Activated CD8-positive, alpha-beta T cell treated with anti-CD3 and anti-CD28 coated beads, Interleukin-2, amount 10 ng/mL, durations not matched to agents 7 days and 5 days (primary cell): ENCODE measurements at regions not wholly inside any gene's neighbourhood (a gene's known extent, or its start where the extent isn't known, plus 50 kb on each side); places are given as distances from the start of the nearest gene placed in this dataset.

Source experiments
- ATAC-seq: fragments of 150-1000 bp; cut with Tn5 transposase; one replicate; pipeline ENCODE4 v1.10.0; 2021; ENCODE audit warnings: moderate library complexity
- CTCF ChIA-PET: fragments of 350-600 bp; sonication (Branson Sonifier 250); formaldehyde crosslinking; loops from one replicate; lab custom pipeline; 2021; ENCODE audit warnings: antibody characterized with exemption; lab: Charles Lee
- POLR2A ChIA-PET: fragments of 350-600 bp; sonication (Branson Sonifier 250); formaldehyde crosslinking; loops from one replicate; lab custom pipeline; 2021; ENCODE audit warnings: antibody characterized with exemption; lab: Charles Lee
- DNase-seq: peaks from one replicate; pipeline ENCODE4 v3.0.0-alpha.2; 2020
- H3K27ac Mint-ChIP-seq: one replicate; pipeline ENCODE4 v1.8.0; 2021; ENCODE audit warnings: mild to moderate bottlenecking, mixed read lengths
- H3K27me3 Mint-ChIP-seq: one replicate; pipeline ENCODE4 v1.8.0; 2021; ENCODE audit warnings: low read depth, mixed read lengths
- H3K36me3 Mint-ChIP-seq: one replicate; pipeline ENCODE4 v1.8.0; 2021; ENCODE audit warnings: low read depth, mixed read lengths
- H3K4me1 Mint-ChIP-seq: one replicate; pipeline ENCODE4 v1.8.0; 2021; ENCODE audit warnings: low read depth, mixed read lengths
- H3K4me3 Mint-ChIP-seq: one replicate; pipeline ENCODE4 v1.8.0; 2021; ENCODE audit warnings: mild to moderate bottlenecking, mixed read lengths
- H3K9me3 Mint-ChIP-seq: one replicate; pipeline ENCODE4 v1.8.0; 2022; ENCODE audit warnings: mixed read lengths; ENCODE audit not compliant: insufficient read depth

- POLR2A ChIA-PET = no interaction called here
- Mint-ChIP-seq H3K27ac (no peak overlapping the region), H3K4me3 (no peak overlapping the region), H3K27me3 (no peaks in the 10 kb centered on the region), H3K9me3 (peaks cover 10% of the 10 kb centered on the region), H3K36me3 (no peaks in the 10 kb centered on the region), H3K4me1 (no peaks in the 10 kb centered on the region)
- no peak for DNase-seq
- no peak for ATAC-seq
- CTCF ChIA-PET = no interaction called here
These were observed 256.7 kb downstream of the CLIC5 start for GRCh38 chr6:45758787-45759471.

GRCh38 chr6:45757443-45758130, 258.1 kb downstream of the CLIC5 start:
- CTCF ChIA-PET = no interaction called here
- no peak overlapping the region for H3K4me3 Mint-ChIP-seq
- POLR2A ChIA-PET = no interaction called here
- peaks cover 5% of the 10 kb centered on the region for H3K27me3 Mint-ChIP-seq
- no peaks in the 10 kb centered on the region for H3K4me1 Mint-ChIP-seq
- no peaks in the 10 kb centered on the region for H3K9me3 Mint-ChIP-seq
- H3K27ac Mint-ChIP-seq = no peak overlapping the region
- DNase-seq (no peak), ATAC-seq (no peak)
- H3K36me3 Mint-ChIP-seq = no peaks in the 10 kb centered on the region

GRCh38 chr6:45756606-45757005, 259.1 kb downstream of the CLIC5 start:
- Mint-ChIP-seq H3K27ac (no peak overlapping the region), H3K4me3 (no peak overlapping the region), H3K4me1 (no peaks in the 10 kb centered on the region), H3K27me3 (peaks cover 5% of the 10 kb centered on the region), H3K36me3 (no peaks in the 10 kb centered on the region), H3K9me3 (no peaks in the 10 kb centered on the region)
- ATAC-seq = no peak
- POLR2A ChIA-PET = no interaction called here
- CTCF ChIA-PET = no interaction called here
- DNase-seq = no peak

GRCh38 chr6:45754432-45754831, 261.2 kb downstream of the CLIC5 start:
- peaks cover 12% of the 10 kb centered on the region for H3K27me3 Mint-ChIP-seq
- ATAC-seq (no peak), DNase-seq (no peak)
- H3K36me3 Mint-ChIP-seq = no peaks in the 10 kb centered on the region
- ChIA-PET POLR2A (no interaction called here), CTCF (no interaction called here)
- no peak overlapping the region for H3K27ac Mint-ChIP-seq
- H3K9me3 Mint-ChIP-seq = no peaks in the 10 kb centered on the region
- H3K4me1 Mint-ChIP-seq = no peaks in the 10 kb centered on the region
- no peak overlapping the region for H3K4me3 Mint-ChIP-seq

GRCh38 chr6:45746046-45746445, 269.6 kb downstream of the CLIC5 start:
- peaks cover 19% of the 10 kb centered on the region for H3K4me1 Mint-ChIP-seq
- ChIA-PET POLR2A (no interaction called here), CTCF (no interaction called here)
- DNase-seq (no peak), ATAC-seq (no peak)
- peaks cover 7% of the 10 kb centered on the region for H3K27me3 Mint-ChIP-seq
- H3K4me3 Mint-ChIP-seq = no peak overlapping the region
- H3K36me3 Mint-ChIP-seq = no peaks in the 10 kb centered on the region
- H3K9me3 Mint-ChIP-seq = peaks cover 12% of the 10 kb centered on the region
- H3K27ac Mint-ChIP-seq = no peak overlapping the region

- ChIA-PET POLR2A (no interaction called here), CTCF (no interaction called here)
- H3K4me1 Mint-ChIP-seq = peaks cover 29% of the 10 kb centered on the region
- DNase-seq (no peak), ATAC-seq (no peak)
- peaks cover 7% of the 10 kb centered on the region for H3K9me3 Mint-ChIP-seq
- H3K36me3 Mint-ChIP-seq = no peaks in the 10 kb centered on the region
- H3K27me3 Mint-ChIP-seq = no peaks in the 10 kb centered on the region
- no peak overlapping the region for H3K4me3 Mint-ChIP-seq
- H3K27ac Mint-ChIP-seq = no peak overlapping the region
These were observed 272.5 kb downstream of the CLIC5 start for GRCh38 chr6:45743028-45743615.

- no peak overlapping the region for H3K27ac Mint-ChIP-seq
- H3K27me3 Mint-ChIP-seq = no peaks in the 10 kb centered on the region
- H3K4me3 Mint-ChIP-seq = no peak overlapping the region
- peaks cover 2% of the 10 kb centered on the region for H3K9me3 Mint-ChIP-seq
- DNase-seq (no peak), ATAC-seq (no peak)
- ChIA-PET POLR2A (no interaction called here), CTCF (interaction anchor here (1.2 kb wide), 1 partner anchor 59 kb away, joined by 3 read pairs; no protein-coding TSS in a partner anchor)
- H3K4me1 Mint-ChIP-seq = peaks cover 34% of the 10 kb centered on the region
- no peaks in the 10 kb centered on the region for H3K36me3 Mint-ChIP-seq
These were observed 273.1 kb downstream of the CLIC5 start for GRCh38 chr6:45742591-45742990.

- CTCF ChIA-PET = interaction anchor here (0.9 to 1.5 kb wide), 3 partner anchors 60 to 1266 kb away, joined by 3 to 4 read pairs (median 3); no protein-coding TSS in a partner anchor
- Mint-ChIP-seq H3K27ac (peak overlapping the region; percentile 74), H3K4me3 (peak overlapping the region; percentile 12), H3K36me3 (no peaks in the 10 kb centered on the region), H3K4me1 (peaks cover 43% of the 10 kb centered on the region), H3K9me3 (no peaks in the 10 kb centered on the region), H3K27me3 (no peaks in the 10 kb centered on the region)
- DNase-seq (peak; percentile 31), ATAC-seq (peak; percentile 56)
- POLR2A ChIA-PET = no interaction called here
These were observed 274.1 kb downstream of the CLIC5 start for GRCh38 chr6:45741437-45742171.

- no peak overlapping the region for H3K27ac Mint-ChIP-seq
- no peak for DNase-seq
- peaks cover 53% of the 10 kb centered on the region for H3K4me1 Mint-ChIP-seq
- ATAC-seq = no peak
- ChIA-PET CTCF (no interaction called here), POLR2A (no interaction called here)
- no peaks in the 10 kb centered on the region for H3K36me3 Mint-ChIP-seq
- H3K4me3 Mint-ChIP-seq = no peak overlapping the region
- H3K27me3 Mint-ChIP-seq = no peaks in the 10 kb centered on the region
- no peaks in the 10 kb centered on the region for H3K9me3 Mint-ChIP-seq
These were observed 276.6 kb downstream of the CLIC5 start for GRCh38 chr6:45739058-45739457.

- ChIA-PET CTCF (interaction anchor here (0.7 to 1.5 kb wide), 7 partner anchors 24 to 1262 kb away, joined by 3 to 9 read pairs (median 4); no protein-coding TSS in a partner anchor), POLR2A (no interaction called here)
- Mint-ChIP-seq H3K27ac (peak overlapping the region; percentile 69), H3K4me1 (peaks cover 51% of the 10 kb centered on the region), H3K9me3 (no peaks in the 10 kb centered on the region), H3K4me3 (no peak overlapping the region), H3K36me3 (no peaks in the 10 kb centered on the region), H3K27me3 (peaks cover 3% of the 10 kb centered on the region)
- ATAC-seq = no peak
- no peak for DNase-seq
These were observed 277.6 kb downstream of the CLIC5 start for GRCh38 chr6:45738057-45738455.

GRCh38 chr6:45737331-45738056, 278.2 kb downstream of the CLIC5 start:
- POLR2A ChIA-PET = no interaction called here
- peak overlapping the region; percentile 69 for H3K27ac Mint-ChIP-seq
- H3K4me3 Mint-ChIP-seq = peak overlapping the region; percentile 34
- H3K4me1 Mint-ChIP-seq = peaks cover 47% of the 10 kb centered on the region
- H3K27me3 Mint-ChIP-seq = peaks cover 3% of the 10 kb centered on the region
- peak; percentile 47 for ATAC-seq
- H3K9me3 Mint-ChIP-seq = no peaks in the 10 kb centered on the region
- DNase-seq = peak; percentile 35
- no peaks in the 10 kb centered on the region for H3K36me3 Mint-ChIP-seq
- CTCF ChIA-PET = interaction anchor here (0.7 to 1.5 kb wide), 7 partner anchors 23 to 1262 kb away, joined by 3 to 9 read pairs (median 4); no protein-coding TSS in a partner anchor
